IMR-90 (cell line): ENCODE measurements at regions not wholly inside any gene's neighbourhood (a gene's known extent, or its start where the extent isn't known, plus 50 kb on each side); places are given as distances from the start of the nearest gene placed in this dataset.

ENCODE experiments used
- ATAC-seq: fragments of 200-7000 bp; cut with Tn5 transposase; 2 replicates; pipeline ENCODE4 v1.9.1; 2020; ENCODE audit warnings: low read depth, mild to moderate bottlenecking, moderate library complexity
- BruUV-seq: library from RNA; stranded (reverse); fragments of 400-500 nt; replicated peaks from 2 replicates; lab custom pipeline; 2021; lab: Mats Ljungman, UMichigan
- CTCF ChIA-PET: fragments of 300-600 bp; formaldehyde crosslinking; extraction: SDS; loops from one replicate; lab custom pipeline; 2021; ENCODE audit warnings: antibody characterized with exemption; lab: Yijun Ruan, JAX
- POLR2A ChIA-PET: fragments of 300-600 bp; sonication (Branson Sonifier 250); formaldehyde crosslinking; loops from one replicate; lab custom pipeline; 2022; ENCODE audit warnings: antibody characterized with exemption; ENCODE audit not compliant: unreplicated experiment; lab: Charles Lee
- DNase-seq: peaks from one replicate; pipeline ENCODE4 v3.0.0; 2013
- H2AFZ ChIP-seq: replicated peaks from 2 replicates; pipeline ENCODE3; 2013; ENCODE audit warnings: low read length, mild to moderate bottlenecking; ENCODE audit not compliant: poor library complexity
- H2AK5ac ChIP-seq: 2 replicates; pipeline ENCODE4 v1.6.1; 2013; ENCODE audit warnings: low read depth, low read length, inconsistent platforms
- H2AK9ac ChIP-seq: replicated peaks from 2 replicates; pipeline ENCODE3; 2013; ENCODE audit warnings: mild to moderate bottlenecking, low read depth, low read length, moderate library complexity; ENCODE audit not compliant: poor library complexity
- H2BK120ac ChIP-seq: 2 replicates; pipeline ENCODE4 v1.6.1; 2013; ENCODE audit warnings: low read depth, low read length, inconsistent platforms
- H2BK15ac ChIP-seq: 3 replicates; pipeline ENCODE4 v1.6.1; 2013; ENCODE audit warnings: low read depth, low read length, inconsistent platforms
- H2BK20ac ChIP-seq: 2 replicates; pipeline ENCODE4 v1.6.1; 2013; ENCODE audit warnings: low read depth, mild to moderate bottlenecking, inconsistent platforms, low read length, moderate library complexity
- H2BK5ac ChIP-seq: 2 replicates; pipeline ENCODE4 v1.6.1; 2013; ENCODE audit warnings: mild to moderate bottlenecking, low read depth, low read length, inconsistent platforms; ENCODE audit not compliant: poor library complexity, severe bottlenecking
- H3K14ac ChIP-seq: replicated peaks from 2 replicates; pipeline ENCODE4 v1.6.1; 2013; ENCODE audit warnings: low read depth, low read length, inconsistent platforms
- H3K18ac ChIP-seq: 2 replicates; pipeline ENCODE4 v1.6.1; 2013; ENCODE audit warnings: low read depth, low read length, control low read depth
- H3K23ac ChIP-seq: 2 replicates; pipeline ENCODE4 v1.6.1; 2013; ENCODE audit warnings: low read depth, low read length, inconsistent platforms
- H3K27ac ChIP-seq: 2 replicates; pipeline ENCODE4 v1.5.1; 2013; ENCODE audit warnings: mild to moderate bottlenecking, control low read depth, low read length; ENCODE audit not compliant: insufficient read depth
- H3K27me3 ChIP-seq: 2 replicates; pipeline ENCODE4 v1.6.1; 2013; ENCODE audit warnings: low read length; ENCODE audit not compliant: control insufficient read depth, insufficient read depth
- H3K36me3 ChIP-seq: 2 replicates; pipeline ENCODE4 v1.6.1; 2013; ENCODE audit warnings: low read length, mixed read lengths; ENCODE audit not compliant: control insufficient read depth, insufficient read depth
- H3K4ac ChIP-seq: 2 replicates; pipeline ENCODE4 v1.6.1; 2013; ENCODE audit warnings: low read depth, low read length, inconsistent platforms
- H3K4me1 ChIP-seq: 2 replicates; pipeline ENCODE4 v1.6.1; 2013; ENCODE audit warnings: low read length, mixed read lengths; ENCODE audit not compliant: control insufficient read depth, insufficient read depth
- H3K4me2 ChIP-seq: 2 replicates; pipeline ENCODE4 v1.6.1; 2013; ENCODE audit warnings: low read depth, mild to moderate bottlenecking, control low read depth, low read length, moderate library complexity
- H3K4me3 ChIP-seq: 2 replicates; pipeline ENCODE4 v1.5.1; 2013; ENCODE audit warnings: low read depth, mild to moderate bottlenecking, control low read depth, low read length, moderate library complexity; ENCODE audit not compliant: insufficient read depth
- H3K56ac ChIP-seq: 2 replicates; pipeline ENCODE4 v1.6.1; 2013; ENCODE audit warnings: low read length, inconsistent platforms; ENCODE audit not compliant: insufficient read depth; ENCODE audit errors: extremely low read depth
- H3K79me1 ChIP-seq, 2 experiments: 2 replicates each; pipeline ENCODE4 v1.6.1; 2013; ENCODE audit warnings: low read length in 2 of 2, inconsistent platforms in 1 of 2, low read depth in 1 of 2
- H3K9ac ChIP-seq: 2 replicates; pipeline ENCODE4 v1.6.1; 2013; ENCODE audit warnings: low read depth, low read length, control low read depth
- H3K9me1 ChIP-seq: 2 replicates; pipeline ENCODE4 v1.6.1; 2013; ENCODE audit warnings: low read length, inconsistent platforms; ENCODE audit not compliant: insufficient read depth
- H3K9me3 ChIP-seq: 2 replicates; pipeline ENCODE4 v1.6.1; 2013; ENCODE audit warnings: low read length; ENCODE audit not compliant: control insufficient read depth, insufficient read depth
- H4K20me1 ChIP-seq: 2 replicates; pipeline ENCODE4 v1.6.1; 2013; ENCODE audit warnings: low read length, inconsistent platforms; ENCODE audit not compliant: insufficient read depth
- H4K5ac ChIP-seq: 2 replicates; pipeline ENCODE4 v1.6.1; 2013; ENCODE audit warnings: mild to moderate bottlenecking, low read depth, low read length, control low read depth
- H4K8ac ChIP-seq, 2 experiments: 2 replicates each; pipeline ENCODE4 v1.6.1; 2013; ENCODE audit warnings: low read depth in 2 of 2, low read length in 2 of 2, control low read depth in 1 of 2, inconsistent platforms in 1 of 2
- H4K91ac ChIP-seq: 2 replicates; pipeline ENCODE4 v1.6.1; 2013; ENCODE audit warnings: low read depth, low read length, inconsistent platforms; ENCODE audit not compliant: insufficient read depth
- POLR2A ChIP-seq: IDR thresholded peaks from 2 replicates; pipeline ENCODE4 v1.6.1; 2012; ENCODE audit warnings: mild to moderate bottlenecking, low read depth, low read length
- WGBS, 2 experiments: methylation state at CpG; one replicate each; pipeline versions ENCODE4 v1.1.5 to v1.1.7; 2013; ENCODE audit warnings: missing lambda C conversion rate in 2 of 2; ENCODE audit not compliant: insufficient read length in 1 of 2; ENCODE audit errors: extremely low coverage in 2 of 2; 5-methylcytosine and 5-hydroxymethylcytosine counted together
- dilution Hi-C: fragments of 300-500 bp; cut with HindIII; formaldehyde crosslinking; loops from one replicate; pipeline ENCODE4 v1.14.3; 2018; ENCODE audit warnings: low sequenced_read_pairs; ENCODE audit not compliant: unreplicated experiment
- in situ Hi-C: fragments of 300-500 bp; cut with MboI; formaldehyde crosslinking; loops from 3 replicates; pipeline ENCODE4 v1.14.3; 2019; ENCODE audit warnings: low sequenced_read_pairs, inconsistent platforms, mixed read lengths
- intact Hi-C: fragments of 100-400 bp; cut with micrococcal nuclease; formaldehyde crosslinking; loops from 2 replicates; pipeline ENCODE4 v1.10.0; 2022

DNA sequence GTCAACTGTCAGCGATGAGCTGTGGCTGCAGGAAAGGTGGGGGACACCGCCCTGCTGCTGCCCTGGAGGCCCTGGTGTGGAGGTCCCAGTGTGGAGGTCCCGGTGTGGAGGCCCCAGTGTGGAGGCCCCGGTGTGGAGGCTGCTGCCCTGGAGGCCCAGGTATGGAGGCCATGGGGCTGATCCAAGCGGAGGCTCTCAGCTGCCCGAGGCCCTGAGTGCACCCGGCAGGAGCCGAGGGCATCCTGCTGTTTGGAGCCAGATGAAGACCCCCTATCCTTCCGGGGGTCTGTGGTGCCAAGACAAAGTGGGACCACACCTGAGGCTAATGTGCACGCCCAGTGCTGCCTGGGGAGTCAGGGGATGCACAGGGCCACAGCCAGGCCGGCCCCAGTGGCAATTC is 210.4 kb upstream of the SOX1 start:
- no peak overlapping the region for H4K5ac ChIP-seq
- no peak overlapping the region for H3K9ac ChIP-seq
- no peak overlapping the region for H3K27ac ChIP-seq
- H2AK9ac ChIP-seq = no peak overlapping the region
- H3K27me3 ChIP-seq = no peaks in the 10 kb centered on the region
- no peak overlapping the region for H3K4me3 ChIP-seq
- no peak overlapping the region for H3K18ac ChIP-seq
- in situ Hi-C loops (no loop called here), dilution Hi-C loops (no loop called here), intact Hi-C loops (no loop called here)
- H3K14ac ChIP-seq = no peak overlapping the region
- H4K8ac ChIP-seq = no peak overlapping the region
- ATAC-seq (no peak), DNase-seq (no peak)
- TF ChIP-seq POLR2A = no peak
- no peak overlapping the region for H3K4me2 ChIP-seq
- H2BK120ac ChIP-seq = no peak overlapping the region
- no peaks in the 10 kb centered on the region for H3K36me3 ChIP-seq
- H3K4me1 ChIP-seq = no peaks in the 10 kb centered on the region
- 66% methylated on average over 5 of the region's 11 CpGs; no CpG with 5 or more reads in 1 of the 2 experiments for WGBS, 2 experiments
- H2BK5ac ChIP-seq = no peak overlapping the region
- no peak overlapping the region for H2BK15ac ChIP-seq
- H3K9me3 ChIP-seq = peaks cover 64% of the 10 kb centered on the region
- H4K20me1 ChIP-seq = no peaks in the 10 kb centered on the region
- H3K4ac ChIP-seq = no peak overlapping the region
- no peak overlapping the region for H4K91ac ChIP-seq
- CTCF ChIA-PET = no interaction called here
- H2AFZ ChIP-seq = no peak overlapping the region
- H2AK5ac ChIP-seq = no peak overlapping the region
- H2BK20ac ChIP-seq = no peak overlapping the region
- H3K23ac ChIP-seq = no peak overlapping the region
- no peaks in the 10 kb centered on the region for H3K79me1 ChIP-seq
- no TSS peak for BruUV-seq
- no peak overlapping the region for H3K56ac ChIP-seq
- POLR2A ChIA-PET = no interaction called here
- H3K9me1 ChIP-seq = no peaks in the 10 kb centered on the region
